Nephron progenitor cell (in vitro differentiated cells): ENCODE measurements at regions not wholly inside any gene's neighbourhood (a gene's known extent, or its start where the extent isn't known, plus 50 kb on each side); places are given as distances from the start of the nearest gene placed in this dataset.

Source experiments
- DNase-seq: peaks from one replicate; pipeline ENCODE4 v3.0.0; 2021
- H3K27ac Mint-ChIP-seq: 2 replicates; pipeline ENCODE4 v1.8.0; 2021; ENCODE audit warnings: mild to moderate bottlenecking, moderate library complexity, mixed read lengths
- H3K27me3 Mint-ChIP-seq: 2 replicates; pipeline ENCODE4 v1.8.0; 2021; ENCODE audit warnings: mild to moderate bottlenecking, low read depth, mixed read lengths; ENCODE audit not compliant: poor library complexity
- H3K36me3 Mint-ChIP-seq: 2 replicates; pipeline ENCODE4 v1.8.0; 2021; ENCODE audit warnings: low read depth, mixed read lengths
- H3K4me1 Mint-ChIP-seq: 2 replicates; pipeline ENCODE4 v1.8.0; 2021; ENCODE audit warnings: mixed read lengths
- H3K4me3 Mint-ChIP-seq: 2 replicates; pipeline ENCODE4 v1.8.0; 2021; ENCODE audit warnings: mild to moderate bottlenecking, moderate library complexity, mixed read lengths
- H3K9me3 Mint-ChIP-seq: 2 replicates; pipeline ENCODE4 v1.8.0; 2021; ENCODE audit warnings: mild to moderate bottlenecking, moderate library complexity, mixed read lengths
- TF ChIP-seq, protein P1 (sequence below): fragments of 200-600 bp; sonication (generic); IDR thresholded peaks from 2 replicates; pipeline ENCODE4 v1.5.0; 2021; ENCODE audit warnings: antibody characterized with exemption

DNA sequence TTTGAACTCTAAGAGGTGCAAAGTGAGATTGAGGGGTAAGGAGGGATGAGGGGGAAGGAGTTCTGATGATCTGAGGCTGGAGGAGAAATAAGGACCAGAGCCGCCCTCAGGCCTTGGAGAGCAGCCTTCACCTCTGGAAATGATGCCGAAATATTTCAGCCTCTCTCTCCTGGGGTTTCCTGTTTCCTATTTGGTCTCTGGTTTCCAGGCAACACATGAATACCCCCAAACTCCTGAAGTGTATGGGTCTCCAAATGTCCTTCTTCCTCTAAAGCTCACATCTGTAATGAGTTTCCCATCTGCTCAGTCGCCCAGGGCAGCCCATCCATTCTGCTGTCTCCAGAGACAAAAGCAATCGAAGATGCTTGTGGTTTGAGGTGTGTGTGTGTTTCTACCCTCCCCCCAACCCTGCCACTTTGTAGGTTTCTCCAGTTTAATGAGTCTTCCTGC is 52.0 kb upstream of the FAM20B start:
- Mint-ChIP-seq H3K4me3 (peak overlapping the region; percentile 10), H3K27me3 (peaks cover 4% of the 10 kb centered on the region), H3K4me1 (peaks cover 26% of the 10 kb centered on the region), H3K9me3 (peaks cover 52% of the 10 kb centered on the region), H3K36me3 (peaks cover 20% of the 10 kb centered on the region), H3K27ac (peak overlapping the region; percentile 85)
- TF ChIP-seq, protein P1, sequence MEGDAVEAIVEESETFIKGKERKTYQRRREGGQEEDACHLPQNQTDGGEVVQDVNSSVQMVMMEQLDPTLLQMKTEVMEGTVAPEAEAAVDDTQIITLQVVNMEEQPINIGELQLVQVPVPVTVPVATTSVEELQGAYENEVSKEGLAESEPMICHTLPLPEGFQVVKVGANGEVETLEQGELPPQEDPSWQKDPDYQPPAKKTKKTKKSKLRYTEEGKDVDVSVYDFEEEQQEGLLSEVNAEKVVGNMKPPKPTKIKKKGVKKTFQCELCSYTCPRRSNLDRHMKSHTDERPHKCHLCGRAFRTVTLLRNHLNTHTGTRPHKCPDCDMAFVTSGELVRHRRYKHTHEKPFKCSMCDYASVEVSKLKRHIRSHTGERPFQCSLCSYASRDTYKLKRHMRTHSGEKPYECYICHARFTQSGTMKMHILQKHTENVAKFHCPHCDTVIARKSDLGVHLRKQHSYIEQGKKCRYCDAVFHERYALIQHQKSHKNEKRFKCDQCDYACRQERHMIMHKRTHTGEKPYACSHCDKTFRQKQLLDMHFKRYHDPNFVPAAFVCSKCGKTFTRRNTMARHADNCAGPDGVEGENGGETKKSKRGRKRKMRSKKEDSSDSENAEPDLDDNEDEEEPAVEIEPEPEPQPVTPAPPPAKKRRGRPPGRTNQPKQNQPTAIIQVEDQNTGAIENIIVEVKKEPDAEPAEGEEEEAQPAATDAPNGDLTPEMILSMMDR = no peak
- DNase-seq = no peak
